B cell (primary cell): ENCODE measurements at regions not wholly inside any gene's neighbourhood (a gene's known extent, or its start where the extent isn't known, plus 50 kb on each side); places are given as distances from the start of the nearest gene placed in this dataset.

Source experiments
- EZH2 ChIP-seq: IDR thresholded peaks from 2 replicates; pipeline ENCODE4 v1.6.1; 2012; ENCODE audit warnings: borderline replicate concordance, low read depth, mild to moderate bottlenecking, moderate library complexity, low read length; ENCODE audit not compliant: insufficient read depth, poor library complexity, severe bottlenecking
- TF ChIP-seq, protein P1 (sequence below): fragments of 200-600 bp; IDR thresholded peaks from one replicate; pipeline ENCODE4 v1.8.0; 2022; ENCODE audit warnings: antibody characterized with exemption, mild to moderate bottlenecking

DNA sequence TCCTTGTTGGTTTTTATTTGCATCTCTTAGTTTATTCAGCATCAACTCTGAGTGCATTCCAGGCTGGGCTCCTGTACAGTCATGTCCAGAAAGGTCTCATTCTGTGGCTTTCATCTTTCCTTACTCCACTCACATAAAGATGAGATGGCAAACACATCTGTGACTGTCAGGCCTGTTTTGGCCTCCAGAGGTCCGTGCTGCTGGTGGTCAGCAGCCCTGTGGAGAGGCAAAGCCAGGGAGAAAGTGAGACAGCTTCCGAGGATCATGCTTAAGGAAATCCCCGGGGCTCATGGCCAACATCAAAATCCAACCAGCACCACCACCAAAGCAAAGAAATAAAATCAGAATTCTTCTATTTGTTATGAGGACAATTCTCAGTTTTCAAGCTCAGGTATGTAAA is 96.1 kb upstream of the HIVEP3 start:
- TF ChIP-seq, protein P1, sequence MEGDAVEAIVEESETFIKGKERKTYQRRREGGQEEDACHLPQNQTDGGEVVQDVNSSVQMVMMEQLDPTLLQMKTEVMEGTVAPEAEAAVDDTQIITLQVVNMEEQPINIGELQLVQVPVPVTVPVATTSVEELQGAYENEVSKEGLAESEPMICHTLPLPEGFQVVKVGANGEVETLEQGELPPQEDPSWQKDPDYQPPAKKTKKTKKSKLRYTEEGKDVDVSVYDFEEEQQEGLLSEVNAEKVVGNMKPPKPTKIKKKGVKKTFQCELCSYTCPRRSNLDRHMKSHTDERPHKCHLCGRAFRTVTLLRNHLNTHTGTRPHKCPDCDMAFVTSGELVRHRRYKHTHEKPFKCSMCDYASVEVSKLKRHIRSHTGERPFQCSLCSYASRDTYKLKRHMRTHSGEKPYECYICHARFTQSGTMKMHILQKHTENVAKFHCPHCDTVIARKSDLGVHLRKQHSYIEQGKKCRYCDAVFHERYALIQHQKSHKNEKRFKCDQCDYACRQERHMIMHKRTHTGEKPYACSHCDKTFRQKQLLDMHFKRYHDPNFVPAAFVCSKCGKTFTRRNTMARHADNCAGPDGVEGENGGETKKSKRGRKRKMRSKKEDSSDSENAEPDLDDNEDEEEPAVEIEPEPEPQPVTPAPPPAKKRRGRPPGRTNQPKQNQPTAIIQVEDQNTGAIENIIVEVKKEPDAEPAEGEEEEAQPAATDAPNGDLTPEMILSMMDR: no peak
- TF ChIP-seq EZH2: no peak
